ENCODE measurements at regions not wholly inside any gene's neighbourhood (a gene's known extent, or its start where the extent isn't known, plus 50 kb on each side); places are given as distances from the start of the nearest gene placed in this dataset.

DNA sequence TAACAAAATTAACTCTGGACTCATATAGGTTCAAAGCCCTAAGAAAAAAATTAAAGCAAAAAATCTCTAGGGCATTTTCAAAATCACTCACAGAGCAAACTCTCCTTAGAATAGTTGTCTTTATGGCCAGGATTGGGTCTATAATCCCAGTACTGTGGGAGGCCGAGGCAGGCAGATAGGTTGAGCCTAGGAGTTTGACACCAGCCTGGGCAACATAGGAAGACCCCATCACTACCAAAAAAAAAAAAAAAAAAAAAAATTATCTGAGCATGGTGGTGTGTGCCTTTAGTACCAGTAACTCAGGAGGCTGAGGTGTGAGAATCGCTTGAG lies 378.1 kb upstream of the TGFBR2 start:
- Histone ChIP-seq H3K9me3 (ENCODE audit: control insufficient read depth, insufficient read depth, low read length) (no peaks in the 10 kb centered on the region), H3K4me3 (ENCODE audit: low read depth, low read length) (no peak overlapping the region), H3K27me3 (ENCODE audit: control insufficient read depth, insufficient read depth, low read length) (no peaks in the 10 kb centered on the region), H3K27ac (ENCODE audit: low read depth, low read length) (peak overlapping the region; percentile 74)
- no peak for DNase-seq (ENCODE audit: low read depth, low spot score)
- ChIA-PET CTCF (no interaction called here), POLR2A (no interaction called here)
- TF ChIP-seq, protein P1, sequence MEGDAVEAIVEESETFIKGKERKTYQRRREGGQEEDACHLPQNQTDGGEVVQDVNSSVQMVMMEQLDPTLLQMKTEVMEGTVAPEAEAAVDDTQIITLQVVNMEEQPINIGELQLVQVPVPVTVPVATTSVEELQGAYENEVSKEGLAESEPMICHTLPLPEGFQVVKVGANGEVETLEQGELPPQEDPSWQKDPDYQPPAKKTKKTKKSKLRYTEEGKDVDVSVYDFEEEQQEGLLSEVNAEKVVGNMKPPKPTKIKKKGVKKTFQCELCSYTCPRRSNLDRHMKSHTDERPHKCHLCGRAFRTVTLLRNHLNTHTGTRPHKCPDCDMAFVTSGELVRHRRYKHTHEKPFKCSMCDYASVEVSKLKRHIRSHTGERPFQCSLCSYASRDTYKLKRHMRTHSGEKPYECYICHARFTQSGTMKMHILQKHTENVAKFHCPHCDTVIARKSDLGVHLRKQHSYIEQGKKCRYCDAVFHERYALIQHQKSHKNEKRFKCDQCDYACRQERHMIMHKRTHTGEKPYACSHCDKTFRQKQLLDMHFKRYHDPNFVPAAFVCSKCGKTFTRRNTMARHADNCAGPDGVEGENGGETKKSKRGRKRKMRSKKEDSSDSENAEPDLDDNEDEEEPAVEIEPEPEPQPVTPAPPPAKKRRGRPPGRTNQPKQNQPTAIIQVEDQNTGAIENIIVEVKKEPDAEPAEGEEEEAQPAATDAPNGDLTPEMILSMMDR (IDR thresholded peaks at IDR 0.05; ENCODE audit: low read depth, low read length): no peak

DNA sequence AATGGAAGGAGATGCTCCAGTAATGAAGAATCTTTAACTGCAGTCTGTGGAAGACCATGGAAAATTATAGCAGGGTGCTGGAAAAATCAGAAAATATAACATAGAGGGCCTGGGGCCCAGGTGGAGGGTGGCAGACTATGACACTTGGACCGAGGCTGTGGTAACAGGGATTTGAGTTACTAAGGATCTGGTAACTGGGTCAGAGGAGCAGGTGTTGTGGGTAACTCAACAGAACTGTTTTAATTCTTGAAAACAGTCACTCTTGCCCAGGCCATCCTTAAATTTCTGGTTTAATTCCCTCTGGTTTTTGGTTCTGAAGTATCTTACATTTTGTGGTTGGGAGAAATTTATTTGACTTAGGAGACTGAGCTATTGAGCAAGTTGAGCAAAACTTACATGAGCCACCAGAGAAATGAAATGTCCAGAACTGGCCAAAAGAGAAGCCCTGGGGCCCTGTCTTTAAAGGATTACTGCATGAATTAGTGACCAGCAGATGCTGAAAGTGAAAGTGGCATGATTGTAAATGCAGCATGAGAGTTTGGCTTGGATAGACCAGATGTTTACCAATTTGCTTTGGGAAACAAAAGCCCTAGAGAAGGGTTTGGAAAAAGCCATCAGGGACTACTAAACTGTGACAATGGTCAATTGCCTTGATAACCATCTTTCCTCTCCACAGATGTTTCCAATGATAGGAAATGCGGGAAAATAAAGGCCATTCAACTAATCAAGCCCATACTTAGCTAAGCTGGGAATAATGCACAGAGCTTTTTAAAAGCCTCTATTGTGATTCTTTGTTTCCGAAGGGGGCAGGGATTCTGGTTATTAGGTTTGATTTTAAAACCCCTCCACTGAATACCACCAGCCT lies 374.9 kb upstream of the TGFBR2 start:
- TF ChIP-seq, protein P1 (IDR thresholded peaks at IDR 0.05; ENCODE audit: low read depth, low read length): no peak

DNA sequence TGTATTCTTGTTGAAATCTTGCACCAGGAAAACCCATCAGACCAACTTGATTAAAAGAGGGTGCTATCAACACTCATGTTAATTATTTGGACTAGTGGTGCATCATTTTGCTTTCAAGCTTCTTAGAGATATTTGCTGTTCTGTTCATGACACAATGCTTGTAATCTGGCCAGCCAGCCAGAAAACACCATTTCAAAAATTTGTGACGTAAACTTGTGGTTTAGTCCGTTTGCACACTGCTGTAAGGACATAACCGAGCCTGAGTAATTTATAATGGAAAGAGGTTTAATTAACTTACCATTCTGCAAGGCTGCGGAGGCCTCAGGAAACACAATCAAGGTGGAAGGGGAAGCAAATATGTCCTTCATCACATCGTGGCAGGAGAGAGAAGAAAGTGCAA lies 374.3 kb upstream of the TGFBR2 start:
- Histone ChIP-seq H3K9me3 (ENCODE audit: control insufficient read depth, insufficient read depth, low read length) (no peaks in the 10 kb centered on the region), H3K27me3 (ENCODE audit: control insufficient read depth, insufficient read depth, low read length) (no peaks in the 10 kb centered on the region), H3K27ac (ENCODE audit: low read depth, low read length) (no peak overlapping the region), H3K4me3 (ENCODE audit: low read depth, low read length) (no peak overlapping the region)
- ChIA-PET POLR2A (no interaction called here), CTCF (interaction anchor here (0.6 to 1.5 kb wide), 3 partner anchors 34 to 801 kb away, joined by 4 to 5 read pairs (median 5); no protein-coding TSS in a partner anchor)
- no peak for DNase-seq (ENCODE audit: low read depth, low spot score)
- TF ChIP-seq, protein P1 (IDR thresholded peaks at IDR 0.05; ENCODE audit: low read depth, low read length): no peak

More for the DNA sequence above, 374.9 kb upstream of the TGFBR2 start:
- Histone ChIP-seq H3K27ac (ENCODE audit: low read depth, low read length) (no peak overlapping the region), H3K27me3 (ENCODE audit: control insufficient read depth, insufficient read depth, low read length) (no peaks in the 10 kb centered on the region), H3K4me3 (ENCODE audit: low read depth, low read length) (no peak overlapping the region), H3K9me3 (ENCODE audit: control insufficient read depth, insufficient read depth, low read length) (no peaks in the 10 kb centered on the region)
- DNase-seq (ENCODE audit: low read depth, low spot score): no peak
- ChIA-PET CTCF (interaction anchor here (0.6 to 1.5 kb wide), 5 partner anchors 23 to 219 kb away, joined by 3 to 5 read pairs (median 3); no protein-coding TSS in a partner anchor), POLR2A (no interaction called here)

DNA sequence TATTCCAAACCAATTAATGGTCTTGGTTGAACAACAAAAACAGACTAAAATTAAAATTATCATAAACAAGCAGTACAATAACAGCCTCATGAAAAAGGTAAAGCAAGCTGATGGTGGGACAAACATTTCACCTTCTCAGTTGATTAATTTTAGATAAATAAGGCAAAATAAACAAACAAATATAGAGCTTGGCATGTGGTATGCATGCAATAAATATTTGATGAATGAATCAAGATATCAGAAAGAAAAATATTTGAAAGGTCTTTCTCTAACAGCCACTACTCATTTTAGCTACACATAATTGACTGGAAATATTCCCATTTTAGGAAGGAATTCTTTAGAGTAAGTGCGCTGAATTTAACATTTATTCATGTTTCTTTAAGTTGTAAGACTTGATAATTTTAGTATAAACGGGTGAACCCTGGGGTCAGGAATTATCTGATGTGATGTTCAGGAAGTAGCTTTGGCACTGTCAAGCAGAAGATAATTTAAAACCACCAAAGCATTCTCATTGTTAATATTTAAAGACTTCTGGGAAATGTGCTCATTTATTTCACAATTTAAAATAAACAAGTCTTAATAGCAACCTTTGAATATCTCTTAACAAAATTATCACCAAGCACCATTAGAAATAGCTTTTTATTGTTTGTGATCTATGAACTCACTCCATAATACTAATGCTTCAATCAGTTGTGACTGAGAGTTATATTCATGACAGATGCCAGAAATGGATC lies 372.3 kb upstream of the TGFBR2 start:
- no peak for DNase-seq (ENCODE audit: low read depth, low spot score)
- H3K27ac ChIP-seq (ENCODE audit: low read depth, low read length): no peak overlapping the region
- no peaks in the 10 kb centered on the region for H3K9me3 ChIP-seq (ENCODE audit: control insufficient read depth, insufficient read depth, low read length)
- CTCF ChIA-PET: interaction anchor here (2.6 kb wide), 1 partner anchor 35 kb away, joined by 9 read pairs; no protein-coding TSS in a partner anchor
- POLR2A ChIA-PET: no interaction called here
- TF ChIP-seq, protein P1 (IDR thresholded peaks at IDR 0.05; ENCODE audit: low read depth, low read length): no peak
- H3K27me3 ChIP-seq (ENCODE audit: control insufficient read depth, insufficient read depth, low read length): no peaks in the 10 kb centered on the region
- no peak overlapping the region for H3K4me3 ChIP-seq (ENCODE audit: low read depth, low read length)

DNA sequence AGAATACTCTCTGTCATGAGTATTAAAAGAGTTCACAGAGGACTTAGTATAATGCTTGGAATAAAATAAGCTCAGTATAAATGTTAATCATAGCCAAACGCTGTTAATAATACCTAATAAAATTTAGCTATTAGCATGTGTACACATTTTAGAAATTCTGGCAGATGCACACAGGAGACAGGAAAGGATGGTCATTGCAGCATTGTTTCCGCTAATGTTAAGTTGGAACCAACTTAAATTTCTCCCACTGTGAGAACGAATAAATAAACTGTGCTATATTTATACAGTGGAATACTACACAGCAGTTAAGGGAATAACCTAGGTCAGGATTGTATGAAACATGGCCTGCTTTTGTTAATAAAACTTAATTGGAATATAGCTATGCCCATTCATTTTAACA lies 370.4 kb upstream of the TGFBR2 start:
- Histone ChIP-seq H3K9me3 (ENCODE audit: control insufficient read depth, insufficient read depth, low read length) (no peaks in the 10 kb centered on the region), H3K27ac (ENCODE audit: low read depth, low read length) (no peak overlapping the region), H3K4me3 (ENCODE audit: low read depth, low read length) (no peak overlapping the region), H3K27me3 (ENCODE audit: control insufficient read depth, insufficient read depth, low read length) (no peaks in the 10 kb centered on the region)
- TF ChIP-seq, protein P1 (IDR thresholded peaks at IDR 0.05; ENCODE audit: low read depth, low read length): no peak
- DNase-seq (ENCODE audit: low read depth, low spot score): no peak
- POLR2A ChIA-PET: no interaction called here
- CTCF ChIA-PET: interaction anchor here (0.6 kb wide), 1 partner anchor 37 kb away, joined by 3 read pairs; no protein-coding TSS in a partner anchor

Data from AG04450 (cell line).